Left lung (tissue), 4 donors: ENCODE measurements at regions not wholly inside any gene's neighbourhood (a gene's known extent, or its start where the extent isn't known, plus 50 kb on each side); places are given as distances from the start of the nearest gene placed in this dataset.

Experiments used
- ATAC-seq: fragments of 200-7000 bp; cut with Tn5 transposase; one replicate; pipeline ENCODE4 v1.9.1; 2020; ENCODE audit warnings: moderate library complexity
- DNase-seq, 4 donors: peaks; one replicate each; pipeline ENCODE4 v3.0.0-alpha.2; 2013 to 2020
- H3K27ac ChIP-seq, 2 donors: fragments of 200-600 bp; sonication (generic) in 1 of 2; one replicate each; pipeline versions ENCODE4 v1.5.0 to v1.8.0; 2020 to 2021
- H3K27me3 ChIP-seq, 2 donors: fragments of 200-600 bp; sonication (generic) in 1 of 2; one replicate each; pipeline versions ENCODE4 v1.5.0 to v1.8.0; 2020 to 2021
- H3K36me3 ChIP-seq, 2 donors: fragments of 200-600 bp; sonication (generic) in 1 of 2; one replicate each; pipeline versions ENCODE4 v1.5.0 to v1.8.0; 2020 to 2021
- H3K4me1 ChIP-seq, 2 donors: fragments of 200-600 bp; one replicate each; pipeline ENCODE4 v1.8.0; 2021
- H3K4me3 ChIP-seq, 2 donors: fragments of 200-600 bp; sonication (generic) in 1 of 2; one replicate each; pipeline versions ENCODE4 v1.5.0 to v1.8.0; 2020 to 2021; ENCODE audit warnings: mild to moderate bottlenecking in 1 of 2
- H3K9me3 ChIP-seq, 2 donors: fragments of 200-600 bp; sonication (generic) in 1 of 2; one replicate each; pipeline versions ENCODE4 v1.5.0 to v1.8.0; 2020 to 2021
- intact Hi-C, 2 donors: fragments of 100-400 bp; cut with DNase I; formaldehyde crosslinking; loops; one replicate each; pipeline versions ENCODE4 v1.11.2 to v1.14.2; 2022
- TF ChIP-seq, protein P1 (sequence below), 2 donors: fragments of 200-600 bp; sonication (generic) in 1 of 2; IDR thresholded peaks; one replicate each; pipeline versions ENCODE4 v1.5.0 to v1.8.0; 2021; ENCODE audit warnings: antibody characterized with exemption in 2 of 2
- donor health status: DM: no; HTN: yes; CAD: no.
- donor health status: DM: no; HTN: no; CAD: no.

DNA sequence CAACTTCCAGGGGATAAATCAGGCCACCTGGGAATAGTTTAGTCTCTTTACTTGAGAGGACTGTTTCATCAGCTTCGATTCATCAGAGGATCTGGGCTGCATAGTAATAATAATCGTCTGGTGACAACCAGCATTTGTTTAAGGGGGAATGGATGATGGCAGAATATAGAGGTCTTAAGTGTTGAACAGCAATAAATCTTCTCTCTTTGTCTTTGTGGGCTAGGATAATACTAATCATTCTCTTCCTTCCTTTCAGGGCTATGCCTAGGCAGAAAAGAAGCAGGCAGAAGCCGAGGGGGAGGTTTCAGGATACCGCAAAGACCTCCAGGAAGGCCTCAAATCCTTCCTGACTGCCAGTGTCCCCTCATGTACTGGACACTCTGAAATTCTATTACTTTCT lies 150.4 kb upstream of the GAREM1 start:
- TF ChIP-seq, protein P1, sequence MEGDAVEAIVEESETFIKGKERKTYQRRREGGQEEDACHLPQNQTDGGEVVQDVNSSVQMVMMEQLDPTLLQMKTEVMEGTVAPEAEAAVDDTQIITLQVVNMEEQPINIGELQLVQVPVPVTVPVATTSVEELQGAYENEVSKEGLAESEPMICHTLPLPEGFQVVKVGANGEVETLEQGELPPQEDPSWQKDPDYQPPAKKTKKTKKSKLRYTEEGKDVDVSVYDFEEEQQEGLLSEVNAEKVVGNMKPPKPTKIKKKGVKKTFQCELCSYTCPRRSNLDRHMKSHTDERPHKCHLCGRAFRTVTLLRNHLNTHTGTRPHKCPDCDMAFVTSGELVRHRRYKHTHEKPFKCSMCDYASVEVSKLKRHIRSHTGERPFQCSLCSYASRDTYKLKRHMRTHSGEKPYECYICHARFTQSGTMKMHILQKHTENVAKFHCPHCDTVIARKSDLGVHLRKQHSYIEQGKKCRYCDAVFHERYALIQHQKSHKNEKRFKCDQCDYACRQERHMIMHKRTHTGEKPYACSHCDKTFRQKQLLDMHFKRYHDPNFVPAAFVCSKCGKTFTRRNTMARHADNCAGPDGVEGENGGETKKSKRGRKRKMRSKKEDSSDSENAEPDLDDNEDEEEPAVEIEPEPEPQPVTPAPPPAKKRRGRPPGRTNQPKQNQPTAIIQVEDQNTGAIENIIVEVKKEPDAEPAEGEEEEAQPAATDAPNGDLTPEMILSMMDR (IDR thresholded peaks at IDR 0.05), result no peak
- intact Hi-C loops, result no loop called here
- no peaks in the 10 kb centered on the region for H3K9me3 ChIP-seq
- ATAC-seq, result no peak
- H3K4me1 ChIP-seq, result no peaks in the 10 kb centered on the region
- H3K27ac ChIP-seq, result no peak overlapping the region
- H3K36me3 ChIP-seq, result no peaks in the 10 kb centered on the region
- H3K4me3 ChIP-seq, result no peak overlapping the region
- no peak for DNase-seq
- H3K27me3 ChIP-seq, result no peaks in the 10 kb centered on the region

GRCh38 chr18:32618546-32618945 lies 147.9 kb upstream of the GAREM1 start:
- Histone ChIP-seq H3K4me1 (no peaks in the 10 kb centered on the region), H3K9me3 (no peaks in the 10 kb centered on the region), H3K27ac (no peak overlapping the region), H3K27me3 (no peaks in the 10 kb centered on the region), H3K36me3 (no peaks in the 10 kb centered on the region), H3K4me3 (no peak overlapping the region)
- intact Hi-C loops, result no loop called here
- DNase-seq (no peak), ATAC-seq (no peak)
- TF ChIP-seq, protein P1 (IDR thresholded peaks at IDR 0.05), result no peak

DNA sequence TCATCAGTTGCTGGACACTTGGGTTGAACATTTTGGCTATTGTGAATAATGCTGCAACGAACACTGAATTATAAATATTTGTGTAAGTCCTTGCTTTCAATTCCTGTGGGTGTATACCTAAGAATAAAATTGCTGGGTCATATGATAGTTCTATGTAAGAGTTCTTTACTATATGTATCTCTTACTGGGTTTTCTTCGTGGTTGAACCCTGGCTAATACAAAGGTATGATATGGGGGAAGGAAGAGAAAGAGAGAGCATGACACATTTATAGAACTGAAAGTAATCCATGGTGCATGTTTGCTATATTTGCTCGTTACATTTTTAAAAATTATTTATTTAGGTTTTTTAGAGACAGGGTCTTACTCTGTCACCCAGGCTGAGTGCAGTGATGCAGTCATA lies 143.1 kb upstream of the GAREM1 start:
- H3K36me3 ChIP-seq, result no peaks in the 10 kb centered on the region

DNA sequence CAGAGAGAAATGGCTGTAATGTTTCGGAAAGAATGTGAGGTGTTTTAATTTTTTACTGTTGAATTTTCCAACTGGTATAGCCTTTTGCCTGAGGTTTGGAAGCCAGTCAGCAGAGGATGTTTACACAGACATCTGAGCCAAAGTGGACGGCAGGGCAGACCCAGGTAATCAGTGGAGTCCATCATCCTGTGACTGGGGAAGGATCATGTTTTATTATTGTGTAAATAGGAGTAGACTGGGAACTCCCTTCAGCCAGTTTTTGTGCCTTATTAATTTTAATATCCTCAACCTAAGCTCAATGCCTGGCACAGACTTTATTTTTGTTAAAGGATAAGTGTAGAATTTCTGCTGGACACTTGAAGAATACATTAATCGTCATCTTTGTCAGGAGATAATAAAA lies 142.0 kb upstream of the GAREM1 start:
- ATAC-seq (no peak), DNase-seq (no peak)
- Histone ChIP-seq H3K9me3 (no peaks in the 10 kb centered on the region), H3K4me3 (no peak overlapping the region), H3K27ac (no peak overlapping the region), H3K27me3 (no peaks in the 10 kb centered on the region), H3K36me3 (no peaks in the 10 kb centered on the region), H3K4me1 (no peaks in the 10 kb centered on the region)
- intact Hi-C loops, result no loop called here
- TF ChIP-seq, protein P1 (IDR thresholded peaks at IDR 0.05), result no peak

More for the DNA sequence above, 143.1 kb upstream of the GAREM1 start:
- H3K27me3 ChIP-seq, result no peaks in the 10 kb centered on the region
- ATAC-seq, result no peak
- H3K4me3 ChIP-seq, result no peak overlapping the region
- no peak for DNase-seq
- H3K9me3 ChIP-seq, result no peaks in the 10 kb centered on the region
- no peak overlapping the region for H3K27ac ChIP-seq
- intact Hi-C loops, result no loop called here
- no peaks in the 10 kb centered on the region for H3K4me1 ChIP-seq
- TF ChIP-seq, protein P1 (IDR thresholded peaks at IDR 0.05), result no peak

DNA sequence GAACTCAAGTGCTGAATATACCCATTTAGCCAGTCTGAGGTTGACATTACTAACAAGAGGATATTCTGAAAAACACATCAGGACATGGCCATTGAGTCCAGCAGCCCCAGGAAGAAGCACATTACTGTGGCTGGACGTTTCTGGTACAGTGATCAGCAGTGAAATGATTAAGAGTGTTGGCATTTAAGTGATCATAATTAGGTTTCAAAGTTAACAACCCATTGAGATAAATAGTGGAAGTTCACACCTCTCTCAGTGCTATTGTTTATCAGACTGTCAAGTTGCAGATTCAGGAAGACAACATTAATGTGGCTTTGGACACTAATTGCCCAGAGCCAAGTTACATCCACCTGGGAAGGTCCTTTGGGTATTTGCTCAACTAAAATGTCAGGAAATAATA lies 139.5 kb upstream of the GAREM1 start:
- H3K4me3 ChIP-seq, result no peak overlapping the region
- no peaks in the 10 kb centered on the region for H3K9me3 ChIP-seq
- H3K36me3 ChIP-seq, result no peaks in the 10 kb centered on the region
- H3K4me1 ChIP-seq, result no peaks in the 10 kb centered on the region
- TF ChIP-seq, protein P1 (IDR thresholded peaks at IDR 0.05), result no peak
- H3K27me3 ChIP-seq, result no peaks in the 10 kb centered on the region
- intact Hi-C loops, result no loop called here
- no peak for DNase-seq
- ATAC-seq, result no peak
- no peak overlapping the region for H3K27ac ChIP-seq
